GM19240 (cell line): ENCODE measurements at regions not wholly inside any gene's neighbourhood (a gene's known extent, or its start where the extent isn't known, plus 50 kb on each side); places are given as distances from the start of the nearest gene placed in this dataset.

ENCODE experiments used
- DNase-seq: peaks from one replicate; pipeline ENCODE4 v3.0.0; 2011; ENCODE audit warnings: low spot score; ENCODE audit not compliant: insufficient read length

- no peak for DNase-seq
Measured at GRCh38 chr12:76706761-76707160, 57.2 kb upstream of the ZDHHC17 start.

- no peak for DNase-seq
Measured at GRCh38 chr12:76707772-76708171, 56.1 kb upstream of the ZDHHC17 start.

GRCh38 chr12:76708296-76708695, 55.6 kb upstream of the ZDHHC17 start:
- no peak for DNase-seq

GRCh38 chr12:76711241-76711640, 52.7 kb upstream of the ZDHHC17 start:
- DNase-seq, result no peak

- no peak for DNase-seq
Measured at GRCh38 chr12:76713130-76713529, 50.8 kb upstream of the ZDHHC17 start.

GRCh38 chr12:76713986-76714385, 49.9 kb upstream of the ZDHHC17 start:
- DNase-seq, result no peak
